OCI-LY7 (cell line): ENCODE measurements at regions not wholly inside any gene's neighbourhood (a gene's known extent, or its start where the extent isn't known, plus 50 kb on each side); places are given as distances from the start of the nearest gene placed in this dataset.

Experiments used
- BruUV-seq: library from RNA; stranded (reverse); fragments of 400-500 nt; replicated peaks from 2 replicates; lab custom pipeline; 2021; lab: Mats Ljungman, UMichigan
- CTCF ChIA-PET: fragments of 300-600 bp; sonication (Branson Sonifier 250); formaldehyde crosslinking; loops from one replicate; lab custom pipeline; 2022; ENCODE audit warnings: antibody characterized with exemption; ENCODE audit not compliant: unreplicated experiment; lab: Charles Lee
- POLR2A ChIA-PET: fragments of 300-600 bp; sonication (Branson Sonifier 250); formaldehyde crosslinking; loops from one replicate; lab custom pipeline; 2022; ENCODE audit warnings: antibody characterized with exemption; lab: Charles Lee
- DNase-seq: peaks from one replicate; pipeline ENCODE4 v3.0.0-alpha.2; 2015; ENCODE audit warnings: low spot score
- H2AFZ ChIP-seq: fragments of 200-600 bp; sonication (generic), shearing (Covaris generic); 2 replicates; pipeline ENCODE4 v1.6.1; 2014; ENCODE audit warnings: mild to moderate bottlenecking, antibody characterized with exemption, low read length, moderate library complexity
- H3K27ac ChIP-seq: fragments of 200-600 bp; sonication (generic); 2 replicates; pipeline ENCODE4 v1.5.1; 2014; ENCODE audit warnings: mixed run types, low read depth, mild to moderate bottlenecking, moderate library complexity, low read length, inconsistent platforms; ENCODE audit not compliant: poor library complexity, severe bottlenecking
- H3K36me3 ChIP-seq: fragments of 200-600 bp; sonication (generic); 2 replicates; pipeline ENCODE4 v1.6.1; 2014; ENCODE audit warnings: mild to moderate bottlenecking, antibody characterized with exemption, low read length, moderate library complexity, mixed read lengths; ENCODE audit not compliant: insufficient read depth
- H3K4me1 ChIP-seq: fragments of 200-600 bp; sonication (generic); 2 replicates; pipeline ENCODE4 v1.5.1; 2014; ENCODE audit warnings: mild to moderate bottlenecking, low read length; ENCODE audit not compliant: insufficient read depth, poor library complexity, severe bottlenecking
- H3K4me2 ChIP-seq: fragments of 200-600 bp; sonication (generic); 2 replicates; pipeline ENCODE4 v1.6.1; 2014; ENCODE audit warnings: mild to moderate bottlenecking, low read length
- H3K4me3 ChIP-seq: fragments of 200-600 bp; sonication (generic); 2 replicates; pipeline ENCODE4 v1.5.1; 2014; ENCODE audit warnings: mild to moderate bottlenecking, low read depth, low read length; ENCODE audit not compliant: poor library complexity, severe bottlenecking
- H3K79me2 ChIP-seq: fragments of 200-600 bp; sonication (generic); 2 replicates; pipeline ENCODE4 v1.6.1; 2016; ENCODE audit warnings: low read depth, mild to moderate bottlenecking, low read length, moderate library complexity, mixed read lengths; ENCODE audit not compliant: insufficient read depth
- H3K9me2 ChIP-seq: fragments of 200-600 bp; sonication (generic); 2 replicates; pipeline ENCODE4 v1.6.1; 2016; ENCODE audit warnings: mild to moderate bottlenecking, low read length, mixed read lengths; ENCODE audit not compliant: insufficient read depth
- H3K9me3 ChIP-seq: fragments of 200-600 bp; sonication (generic); 2 replicates; pipeline ENCODE4 v1.6.1; 2014; ENCODE audit warnings: mild to moderate bottlenecking, mixed run types, low read length, mixed read lengths
- H4K20me1 ChIP-seq: fragments of 200-600 bp; sonication (generic); 2 replicates; pipeline ENCODE4 v1.6.1; 2014; ENCODE audit warnings: mild to moderate bottlenecking, antibody characterized with exemption, low read length, moderate library complexity, mixed read lengths; ENCODE audit not compliant: insufficient read depth
- EZH2phosphoT487 ChIP-seq: fragments of 200-600 bp; sonication (generic); IDR thresholded peaks from 2 replicates; pipeline ENCODE4 v1.6.1; 2018; ENCODE audit warnings: low read depth, borderline replicate concordance, mild to moderate bottlenecking, mixed run types, antibody characterized with exemption, low read length, moderate library complexity, mixed read lengths
- intact Hi-C: fragments of 100-400 bp; cut with micrococcal nuclease; formaldehyde crosslinking; loops from one replicate; pipeline ENCODE4 v1.10.0; 2022; ENCODE audit not compliant: unreplicated experiment
- TF ChIP-seq, protein P1 (sequence below): fragments of 200-600 bp; sonication (generic); conservative IDR thresholded peaks from 2 replicates; pipeline ENCODE4 v1.5.1; 2014; ENCODE audit warnings: mild to moderate bottlenecking, antibody characterized with exemption, low read length, moderate library complexity, mixed read lengths

DNA sequence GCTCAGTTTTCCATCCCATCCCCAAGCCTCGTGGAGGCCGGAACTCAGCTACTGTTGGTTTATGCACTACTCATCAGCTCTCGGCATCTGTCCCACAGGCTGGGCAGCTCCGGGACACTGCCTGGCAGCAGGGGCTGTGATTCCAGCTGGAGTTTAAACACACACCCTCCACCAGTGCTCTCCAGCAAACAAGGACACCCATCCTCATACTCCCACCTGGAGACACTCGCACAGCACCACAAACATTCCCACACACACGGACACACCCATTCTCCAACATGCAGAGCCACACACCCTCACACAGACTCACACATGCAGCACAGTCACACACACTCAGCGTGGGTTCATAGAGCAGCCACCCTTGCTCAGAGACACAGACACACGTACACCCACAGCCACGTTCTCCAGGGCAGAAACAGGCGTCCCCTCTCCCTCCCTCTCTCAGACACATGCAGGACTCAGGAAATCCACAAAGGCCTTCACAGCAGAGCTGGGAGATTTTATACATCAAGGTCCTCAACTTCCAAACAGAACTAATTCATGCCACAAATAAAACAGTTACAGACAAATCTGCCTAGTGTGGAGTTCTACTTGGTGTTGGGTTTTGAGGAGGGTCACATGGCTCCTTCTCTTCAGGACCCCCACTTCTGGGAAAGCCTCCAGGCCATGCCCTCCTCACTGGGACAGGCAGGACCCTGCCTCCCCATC is 785.4 kb downstream of the UQCRFS1 start:
- no peak for DNase-seq
- no TSS peak for BruUV-seq
- Histone ChIP-seq H3K36me3 (no peaks in the 10 kb centered on the region), H3K9me3 (peaks cover 5% of the 10 kb centered on the region; the same call in 1 of the 2 replicates), H3K27ac (peak overlapping the region; percentile 86), H3K4me2 (peak overlapping the region; percentile 49), H3K9me2 (no peaks in the 10 kb centered on the region), H3K79me2 (no peaks in the 10 kb centered on the region), H3K4me1 (peaks cover 70% of the 10 kb centered on the region), H3K4me3 (no peak overlapping the region), H2AFZ (no peak overlapping the region), H4K20me1 (no peaks in the 10 kb centered on the region)
- TF ChIP-seq, protein P1, sequence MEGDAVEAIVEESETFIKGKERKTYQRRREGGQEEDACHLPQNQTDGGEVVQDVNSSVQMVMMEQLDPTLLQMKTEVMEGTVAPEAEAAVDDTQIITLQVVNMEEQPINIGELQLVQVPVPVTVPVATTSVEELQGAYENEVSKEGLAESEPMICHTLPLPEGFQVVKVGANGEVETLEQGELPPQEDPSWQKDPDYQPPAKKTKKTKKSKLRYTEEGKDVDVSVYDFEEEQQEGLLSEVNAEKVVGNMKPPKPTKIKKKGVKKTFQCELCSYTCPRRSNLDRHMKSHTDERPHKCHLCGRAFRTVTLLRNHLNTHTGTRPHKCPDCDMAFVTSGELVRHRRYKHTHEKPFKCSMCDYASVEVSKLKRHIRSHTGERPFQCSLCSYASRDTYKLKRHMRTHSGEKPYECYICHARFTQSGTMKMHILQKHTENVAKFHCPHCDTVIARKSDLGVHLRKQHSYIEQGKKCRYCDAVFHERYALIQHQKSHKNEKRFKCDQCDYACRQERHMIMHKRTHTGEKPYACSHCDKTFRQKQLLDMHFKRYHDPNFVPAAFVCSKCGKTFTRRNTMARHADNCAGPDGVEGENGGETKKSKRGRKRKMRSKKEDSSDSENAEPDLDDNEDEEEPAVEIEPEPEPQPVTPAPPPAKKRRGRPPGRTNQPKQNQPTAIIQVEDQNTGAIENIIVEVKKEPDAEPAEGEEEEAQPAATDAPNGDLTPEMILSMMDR = no peak
- TF ChIP-seq EZH2phosphoT487 = no peak
- intact Hi-C loops = loop anchor here (2.0 kb wide), 1 partner anchor 69 kb away; no protein-coding TSS in a partner anchor
- CTCF ChIA-PET = no interaction called here
- POLR2A ChIA-PET = interaction anchor here (1.2 to 1.6 kb wide), 2 partner anchors 9 to 26 kb away, joined by 3 to 5 read pairs; no protein-coding TSS in a partner anchor

DNA sequence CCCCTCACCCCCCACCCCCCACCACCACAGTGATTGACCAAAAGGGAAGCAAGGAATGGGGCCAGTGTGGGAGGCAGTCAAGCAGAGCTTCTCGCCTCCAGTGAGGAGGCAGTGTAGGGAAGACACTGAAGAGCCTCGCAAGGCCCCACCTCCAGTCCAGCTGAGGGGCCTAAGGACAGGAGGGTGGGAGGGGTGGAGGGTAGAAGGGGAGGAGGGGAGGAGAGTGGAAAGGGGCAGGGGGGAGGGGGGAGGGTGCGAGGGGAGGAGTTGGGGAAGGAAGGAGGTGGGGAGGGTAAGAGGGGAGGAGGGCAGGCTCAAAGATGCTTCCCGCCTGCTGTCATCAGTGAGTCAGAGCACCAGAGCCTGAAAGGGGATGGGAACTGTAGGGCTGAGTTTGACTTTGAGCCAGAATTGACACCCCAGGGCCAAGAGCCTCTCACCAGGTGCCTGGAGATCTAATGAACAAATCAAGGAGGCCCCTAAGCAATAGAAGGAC is 786.2 kb downstream of the UQCRFS1 start:
- Histone ChIP-seq H3K79me2 (no peaks in the 10 kb centered on the region), H2AFZ (peak overlapping the region; percentile 54), H4K20me1 (no peaks in the 10 kb centered on the region), H3K4me3 (no peak overlapping the region), H3K4me2 (0 out of 2 replicates have a peak overlapping the region, but pooled peaks have one; percentile 49), H3K27ac (no peak overlapping the region), H3K9me3 (peaks cover 5% of the 10 kb centered on the region; the same call in 1 of the 2 replicates), H3K4me1 (peaks cover 70% of the 10 kb centered on the region), H3K36me3 (no peaks in the 10 kb centered on the region), H3K9me2 (no peaks in the 10 kb centered on the region)
- ChIA-PET CTCF (no interaction called here), POLR2A (interaction anchor here (1.6 kb wide), 1 partner anchor 26 kb away, joined by 5 read pairs; no protein-coding TSS in a partner anchor)
- peak; percentile 29 for DNase-seq
- no peak for TF ChIP-seq EZH2phosphoT487
- TF ChIP-seq, protein P1 = no peak
- BruUV-seq = no TSS peak
- intact Hi-C loops = no loop called here
